ENCODE measurements at regions not wholly inside any gene's neighbourhood (a gene's known extent, or its start where the extent isn't known, plus 50 kb on each side); places are given as distances from the start of the nearest gene placed in this dataset.
"Not testable (repeated sequence)": the region's sequence is repeated elsewhere in the genome, so short reads cannot be mapped to it uniquely, and the experiment has no call there.

DNA sequence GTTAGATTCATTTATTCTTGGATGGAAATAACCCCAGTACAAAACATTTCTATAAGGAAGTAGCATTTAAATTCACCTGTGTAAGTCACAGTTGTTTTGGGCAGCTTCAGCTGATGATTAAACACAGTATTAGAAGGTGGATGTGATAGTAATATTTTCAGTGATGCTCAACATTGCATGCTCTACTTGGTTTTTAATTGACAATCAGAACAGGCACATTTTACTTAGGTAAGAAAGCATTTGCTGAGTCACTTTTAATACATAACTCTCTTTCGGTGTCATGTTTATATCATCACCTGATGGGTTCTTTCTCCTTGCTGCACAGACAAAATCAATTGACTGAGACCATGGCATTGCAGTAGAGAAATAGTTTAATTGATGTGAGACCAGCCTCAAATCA lies 80.7 kb downstream of the CMAS start:
- TF ChIP-seq, protein P1, sequence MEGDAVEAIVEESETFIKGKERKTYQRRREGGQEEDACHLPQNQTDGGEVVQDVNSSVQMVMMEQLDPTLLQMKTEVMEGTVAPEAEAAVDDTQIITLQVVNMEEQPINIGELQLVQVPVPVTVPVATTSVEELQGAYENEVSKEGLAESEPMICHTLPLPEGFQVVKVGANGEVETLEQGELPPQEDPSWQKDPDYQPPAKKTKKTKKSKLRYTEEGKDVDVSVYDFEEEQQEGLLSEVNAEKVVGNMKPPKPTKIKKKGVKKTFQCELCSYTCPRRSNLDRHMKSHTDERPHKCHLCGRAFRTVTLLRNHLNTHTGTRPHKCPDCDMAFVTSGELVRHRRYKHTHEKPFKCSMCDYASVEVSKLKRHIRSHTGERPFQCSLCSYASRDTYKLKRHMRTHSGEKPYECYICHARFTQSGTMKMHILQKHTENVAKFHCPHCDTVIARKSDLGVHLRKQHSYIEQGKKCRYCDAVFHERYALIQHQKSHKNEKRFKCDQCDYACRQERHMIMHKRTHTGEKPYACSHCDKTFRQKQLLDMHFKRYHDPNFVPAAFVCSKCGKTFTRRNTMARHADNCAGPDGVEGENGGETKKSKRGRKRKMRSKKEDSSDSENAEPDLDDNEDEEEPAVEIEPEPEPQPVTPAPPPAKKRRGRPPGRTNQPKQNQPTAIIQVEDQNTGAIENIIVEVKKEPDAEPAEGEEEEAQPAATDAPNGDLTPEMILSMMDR (IDR thresholded peaks at IDR 0.05; ENCODE audit: poor library complexity) = no peak
- TF ChIP-seq EZH2 (IDR thresholded peaks at IDR 0.05; ENCODE audit: borderline replicate concordance) (no peak), EZH2phosphoT487 (IDR thresholded peaks at IDR 0.05; ENCODE audit: low read depth, severe bottlenecking, unreplicated experiment) (no peak)
- Histone ChIP-seq H3K27ac (no peak overlapping the region), H3K4me1 (ENCODE audit: insufficient read depth) (no peaks in the 10 kb centered on the region), H3K9me3 (ENCODE audit: low read depth) (no peaks in the 10 kb centered on the region), H3K4me3 (no peak overlapping the region), H3K79me2 (no peaks in the 10 kb centered on the region), H3K27me3 (no peaks in the 10 kb centered on the region), H3K9me2 (replicated peaks; ENCODE audit: insufficient read depth) (no peaks in the 10 kb centered on the region), H4K20me1 (ENCODE audit: insufficient read depth, poor library complexity, severe bottlenecking) (no peaks in the 10 kb centered on the region), H3K36me3 (replicated peaks; ENCODE audit: insufficient read depth, low read depth) (no peaks in the 10 kb centered on the region), H3K4me2 (no peak overlapping the region), H2AFZ (no peak overlapping the region)
- no peak for DNase-seq (ENCODE audit: low spot score)
- WGBS (ENCODE audit: low lambda C conversion rate, missing lambda C conversion rate) = 0% methylated on average over 1 of the region's 1 CpG

DNA sequence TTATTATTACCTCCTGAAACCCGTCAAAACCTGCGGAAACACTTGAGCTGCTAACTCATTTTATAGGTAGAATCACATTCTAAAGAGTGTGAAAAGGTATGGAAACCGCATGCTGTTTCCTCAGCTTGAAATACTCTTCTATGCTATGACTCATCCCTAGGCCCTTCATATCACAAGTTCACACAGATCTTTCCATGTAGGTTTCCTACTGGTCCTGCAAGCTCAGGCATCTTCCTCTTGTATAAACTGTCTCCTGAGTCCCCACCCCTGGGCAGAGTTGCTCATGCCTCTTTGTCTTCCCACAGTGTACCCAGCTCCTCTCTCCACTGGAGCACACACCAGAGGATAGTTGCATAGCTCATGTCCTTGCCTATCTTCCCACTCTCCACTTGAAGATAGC lies 84.7 kb downstream of the CMAS start:
- WGBS (ENCODE audit: low lambda C conversion rate, missing lambda C conversion rate) = 90% methylated on average over 3 of the region's 3 CpGs
- Histone ChIP-seq H3K79me2 (no peaks in the 10 kb centered on the region), H3K9me3 (ENCODE audit: low read depth) (no peaks in the 10 kb centered on the region), H3K27me3 (no peaks in the 10 kb centered on the region), H4K20me1 (ENCODE audit: insufficient read depth, poor library complexity, severe bottlenecking) (no peaks in the 10 kb centered on the region), H3K4me3 (no peak overlapping the region), H2AFZ (no peak overlapping the region), H3K36me3 (replicated peaks; ENCODE audit: insufficient read depth, low read depth) (no peaks in the 10 kb centered on the region), H3K4me1 (ENCODE audit: insufficient read depth) (no peaks in the 10 kb centered on the region), H3K27ac (no peak overlapping the region), H3K9me2 (replicated peaks; ENCODE audit: insufficient read depth) (no peaks in the 10 kb centered on the region), H3K4me2 (no peak overlapping the region)
- DNase-seq (ENCODE audit: low spot score) = no peak
- no peak for TF ChIP-seq EZH2 (IDR thresholded peaks at IDR 0.05; ENCODE audit: borderline replicate concordance)
- TF ChIP-seq, protein P1 (IDR thresholded peaks at IDR 0.05; ENCODE audit: poor library complexity) = no peak
- TF ChIP-seq EZH2phosphoT487 (IDR thresholded peaks at IDR 0.05; ENCODE audit: low read depth, severe bottlenecking, unreplicated experiment) = no peak

DNA sequence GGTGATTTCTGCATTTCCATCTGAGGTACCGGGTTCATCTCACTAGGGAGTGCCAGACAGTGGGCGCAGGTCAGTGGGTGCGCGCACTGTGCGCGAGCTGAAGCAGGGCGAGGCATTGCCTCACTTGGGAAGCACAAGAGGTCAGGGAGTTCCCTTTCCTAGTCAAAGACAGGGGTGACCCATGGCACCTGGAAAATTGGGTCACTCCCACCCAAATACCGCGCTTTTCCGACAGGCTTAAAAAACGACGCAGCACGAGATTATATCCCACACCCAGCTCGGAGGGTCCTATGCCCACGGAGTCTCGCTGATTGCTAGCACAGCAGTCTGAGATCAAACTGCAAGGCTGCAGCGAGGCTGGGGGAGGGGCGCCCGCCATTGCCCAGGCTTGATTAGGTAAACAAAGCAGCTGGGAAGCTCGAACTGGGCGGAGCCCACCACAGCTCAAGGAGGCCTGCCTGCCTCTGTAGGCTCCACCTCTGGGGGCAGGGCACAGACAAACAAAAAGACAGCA lies 90.6 kb downstream of the CMAS start:
- not testable (repeated sequence) for DNase-seq (ENCODE audit: low spot score); H2AFZ ChIP-seq; H3K27ac ChIP-seq; H3K36me3 ChIP-seq (replicated peaks; ENCODE audit: insufficient read depth, low read depth); H4K20me1 ChIP-seq (ENCODE audit: insufficient read depth, poor library complexity, severe bottlenecking); H3K9me3 ChIP-seq (ENCODE audit: low read depth); H3K4me3 ChIP-seq; H3K27me3 ChIP-seq; H3K79me2 ChIP-seq; H3K9me2 ChIP-seq (replicated peaks; ENCODE audit: insufficient read depth); H3K4me2 ChIP-seq; H3K4me1 ChIP-seq (ENCODE audit: insufficient read depth)
- WGBS (ENCODE audit: low lambda C conversion rate, missing lambda C conversion rate) = 76% methylated on average over 21 of the region's 21 CpGs
